GM21381 (cell line): ENCODE measurements at regions not wholly inside any gene's neighbourhood (a gene's known extent, or its start where the extent isn't known, plus 50 kb on each side); places are given as distances from the start of the nearest gene placed in this dataset.

Source experiments
- ATAC-seq: cut with Tn5 transposase; IDR thresholded peaks from one replicate; pipeline ENCODE4 v1.9.1; 2021; ENCODE audit warnings: mild to moderate bottlenecking, moderate library complexity; ENCODE audit not compliant: unreplicated experiment

DNA sequence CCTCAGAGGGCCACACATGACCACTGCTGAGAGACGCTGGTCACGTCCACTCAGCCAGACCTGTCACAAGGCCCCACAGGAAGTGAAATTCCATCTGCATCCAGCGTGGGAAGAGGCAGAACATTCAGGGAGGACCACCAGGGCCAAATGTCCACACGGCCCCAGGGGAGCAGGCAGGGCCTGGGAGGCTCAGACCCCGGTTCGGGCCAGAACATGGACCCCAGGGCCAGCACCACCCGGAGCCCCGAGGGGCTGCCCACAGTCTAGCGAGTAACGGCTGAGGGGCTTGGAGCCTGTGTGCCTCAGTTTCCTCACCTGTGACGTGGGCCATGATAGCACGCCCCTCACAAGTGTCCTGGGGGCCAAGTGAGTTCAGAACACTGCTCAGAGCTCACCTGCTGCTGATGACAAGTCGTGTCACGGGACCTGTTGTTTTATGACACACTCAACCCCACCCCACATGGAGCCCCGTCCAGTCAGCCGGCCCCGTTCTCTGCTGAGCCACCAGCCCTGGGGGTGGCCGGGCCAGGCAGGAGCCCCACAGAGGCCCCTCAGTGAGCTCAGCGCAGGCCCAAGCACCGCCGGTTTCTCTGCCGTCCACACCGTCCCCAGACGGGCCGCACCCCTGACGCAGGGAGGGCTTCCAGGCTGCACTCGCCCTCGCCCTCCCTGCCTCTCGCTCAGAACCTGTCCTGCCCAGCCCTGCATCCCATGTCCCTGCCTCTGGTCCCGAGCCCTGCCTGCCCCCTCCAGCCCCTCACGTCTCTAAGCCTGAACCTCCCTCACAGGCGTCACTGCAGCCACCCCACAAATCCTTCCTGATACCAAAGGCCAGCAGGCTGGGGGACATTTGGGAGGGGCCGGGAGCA lies 79.5 kb upstream of the GALNT9 start:
- ATAC-seq = no peak

DNA sequence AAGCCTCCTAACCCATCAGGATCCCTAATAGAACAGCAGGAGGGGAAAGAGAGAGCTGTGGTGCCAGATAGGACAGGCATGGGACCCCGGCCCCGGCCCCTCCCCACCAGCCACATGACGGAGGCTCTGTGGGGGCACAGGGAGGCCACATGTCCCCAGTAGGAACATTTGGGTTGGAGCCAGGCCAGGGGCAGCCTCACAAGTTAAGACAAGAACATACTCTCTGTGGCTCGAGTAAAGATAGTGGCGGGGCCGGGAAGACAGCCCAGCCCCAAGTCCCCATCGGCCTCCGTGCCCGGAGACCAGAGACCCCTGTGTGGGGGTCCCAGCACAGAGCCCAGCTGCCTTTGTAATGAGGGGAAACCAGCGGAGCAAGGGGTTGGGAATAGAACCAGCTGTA lies 78.6 kb upstream of the GALNT9 start:
- ATAC-seq = no peak

GRCh38 chr12:132407451-132407961 lies 78.1 kb upstream of the GALNT9 start:
- ATAC-seq = no peak

DNA sequence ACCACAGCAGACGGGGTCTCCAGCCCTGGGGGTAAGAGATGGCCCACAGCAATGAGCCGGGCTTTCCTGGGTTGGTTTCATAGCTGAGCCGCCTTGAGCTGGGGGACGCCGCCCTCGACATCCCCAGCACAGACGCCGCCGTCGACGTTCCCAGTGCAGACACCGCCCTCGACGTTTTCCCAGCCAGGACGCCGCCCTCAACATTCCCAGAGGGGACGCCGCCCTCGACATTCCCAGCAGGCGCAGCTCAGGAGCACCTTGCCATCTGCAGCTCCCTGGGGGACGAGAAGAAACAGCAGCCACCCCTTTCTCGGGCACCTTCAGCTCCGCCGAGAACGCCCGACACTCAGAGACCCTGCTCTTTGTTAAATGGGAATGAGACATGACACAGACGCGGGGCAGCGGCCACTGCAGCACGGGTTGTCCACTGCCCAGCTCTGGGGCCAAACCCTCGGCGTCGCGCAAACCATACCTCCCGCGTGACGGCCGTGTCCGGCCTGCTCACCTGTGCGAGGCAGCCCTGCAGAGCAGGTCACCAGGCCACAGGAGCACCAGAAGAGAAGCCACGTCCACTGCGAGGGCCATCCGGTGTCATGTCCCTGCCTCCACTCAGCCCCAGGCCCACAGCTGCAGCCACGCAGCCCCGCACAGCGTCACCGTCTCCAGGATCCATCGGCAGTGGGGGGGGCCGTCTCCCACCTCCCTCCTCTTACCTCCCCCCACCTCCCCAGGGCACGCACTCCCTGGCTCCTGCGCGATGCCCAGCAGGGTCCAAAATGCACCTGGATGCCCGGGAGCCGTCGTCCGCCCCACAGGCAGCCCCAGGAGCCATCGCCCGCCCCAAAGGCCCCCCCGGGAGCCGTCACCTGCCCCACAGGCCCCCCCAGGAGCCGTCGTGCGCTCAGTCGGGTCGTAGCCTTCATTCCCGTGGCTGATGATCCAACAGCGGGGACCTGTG lies 77.4 kb upstream of the GALNT9 start:
- no peak for ATAC-seq

GRCh38 chr12:132405742-132406251 lies 76.4 kb upstream of the GALNT9 start:
- no peak for ATAC-seq

- ATAC-seq = no peak
Measured at GRCh38 chr12:132404951-132405741, 75.8 kb upstream of the GALNT9 start.

DNA sequence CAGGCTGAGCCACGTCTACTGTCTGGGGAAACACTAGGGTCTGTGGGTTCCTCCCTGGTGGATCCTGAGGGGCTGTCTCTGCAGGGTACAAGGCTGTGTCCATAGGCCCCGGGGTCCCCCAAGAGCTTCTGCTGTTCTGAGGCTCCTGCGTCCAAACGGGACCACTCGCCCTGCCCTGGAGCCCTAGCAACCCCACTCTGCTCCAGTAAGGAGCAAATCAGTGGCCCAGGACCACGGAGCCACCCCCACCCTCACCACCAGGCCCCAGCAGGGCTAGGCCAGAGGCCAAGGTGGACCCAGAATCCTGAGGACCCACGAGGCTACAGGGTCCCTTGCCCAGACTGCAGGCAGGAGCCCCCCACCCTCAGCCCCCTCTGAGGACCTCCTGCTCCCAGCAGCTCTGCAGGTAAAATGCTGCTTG lies 75.1 kb upstream of the GALNT9 start:
- ATAC-seq = no peak

DNA sequence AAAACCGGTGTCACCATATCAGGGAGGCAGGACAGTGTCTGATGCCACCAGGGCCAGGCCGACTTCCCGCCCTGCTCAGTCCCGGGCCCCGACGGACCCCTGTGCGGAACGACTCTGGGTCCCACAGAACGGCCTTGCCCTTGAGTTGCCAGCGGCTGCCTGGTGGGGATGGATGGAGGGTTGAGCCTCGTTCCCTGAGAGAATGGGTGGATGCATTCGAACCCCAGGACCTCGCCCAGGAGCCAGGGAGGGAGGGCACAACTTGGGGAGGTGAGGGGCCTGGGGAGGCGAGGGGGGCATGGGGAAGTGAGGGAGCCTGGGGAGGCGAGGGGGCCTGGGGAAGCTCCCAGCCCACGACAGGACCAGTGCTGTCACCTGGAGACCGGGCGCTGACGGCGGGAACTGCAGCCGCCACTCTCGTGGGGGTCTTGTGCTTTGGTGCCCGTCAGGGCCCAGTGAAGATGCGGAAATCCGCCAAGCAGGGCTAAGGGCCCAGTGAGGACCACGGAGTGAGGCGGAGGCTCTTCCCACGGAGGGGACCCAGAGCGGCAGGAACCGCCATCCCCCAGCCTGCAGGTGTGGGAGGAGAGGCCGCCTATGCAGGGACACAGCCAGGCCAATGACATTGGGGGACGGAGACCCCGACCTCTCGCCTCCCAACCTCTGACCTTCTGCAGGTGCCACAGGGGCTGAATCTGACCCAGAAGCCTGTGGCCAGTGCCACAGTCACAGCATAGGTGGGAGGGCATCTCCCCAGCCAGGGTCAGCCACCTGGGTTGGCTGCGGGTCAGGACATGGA lies 74.4 kb upstream of the GALNT9 start:
- no peak for ATAC-seq

- ATAC-seq = no peak
Measured at GRCh38 chr12:132402831-132403416, 73.5 kb upstream of the GALNT9 start.

- ATAC-seq = no peak
Measured at GRCh38 chr12:132401982-132402381, 72.6 kb upstream of the GALNT9 start.

GRCh38 chr12:132400011-132400641 lies 70.7 kb upstream of the GALNT9 start:
- ATAC-seq = no peak

DNA sequence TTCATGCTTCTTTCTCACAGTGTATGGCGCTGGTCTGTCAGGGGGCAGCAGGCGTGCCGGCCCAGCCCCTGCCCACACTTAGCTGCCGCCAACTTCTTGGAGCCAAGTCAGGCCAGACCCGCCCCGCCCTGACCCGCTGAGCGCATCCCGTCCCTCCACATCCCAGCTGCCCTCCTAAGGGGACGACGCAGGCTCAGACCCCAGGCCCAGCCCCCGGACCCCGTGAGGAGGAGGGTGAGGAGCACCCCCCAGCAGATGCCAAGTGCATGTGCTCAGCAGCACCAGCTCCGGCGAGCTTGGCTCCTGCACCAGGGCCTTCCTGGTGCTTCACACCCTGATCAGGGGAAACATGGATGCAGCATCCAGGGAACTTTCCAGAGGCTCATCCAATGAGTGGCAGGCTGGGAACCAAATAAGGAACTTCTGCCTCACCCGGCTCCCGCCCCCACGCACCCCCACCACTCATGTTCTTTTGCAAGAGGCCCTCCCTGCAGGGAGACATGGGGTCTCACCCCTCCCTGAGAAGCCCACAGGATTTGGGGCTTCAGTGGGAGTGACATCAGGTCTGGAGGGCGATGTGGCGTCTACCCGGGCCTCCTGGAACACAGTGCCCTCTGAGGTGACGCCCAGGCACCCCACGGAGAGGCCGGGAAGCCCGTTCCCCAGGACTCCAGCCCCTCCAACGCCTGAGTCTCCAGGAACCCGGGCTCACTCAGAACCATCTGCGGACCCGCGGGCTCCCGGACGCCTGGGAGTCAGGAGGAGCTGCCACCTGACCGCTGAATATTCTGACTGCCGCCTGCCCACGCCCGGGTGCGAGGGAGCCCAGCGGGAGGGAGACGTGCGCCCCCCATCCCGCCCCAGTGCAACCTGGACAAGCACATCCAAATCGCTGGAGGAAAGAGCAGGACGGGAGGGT lies 70.0 kb upstream of the GALNT9 start:
- ATAC-seq = no peak

GRCh38 chr12:132398386-132398991 lies 69.1 kb upstream of the GALNT9 start:
- ATAC-seq = no peak

GRCh38 chr12:132397934-132398385 lies 68.6 kb upstream of the GALNT9 start:
- no peak for ATAC-seq

- no peak for ATAC-seq
Measured at GRCh38 chr12:132397152-132397933, 68.0 kb upstream of the GALNT9 start.

DNA sequence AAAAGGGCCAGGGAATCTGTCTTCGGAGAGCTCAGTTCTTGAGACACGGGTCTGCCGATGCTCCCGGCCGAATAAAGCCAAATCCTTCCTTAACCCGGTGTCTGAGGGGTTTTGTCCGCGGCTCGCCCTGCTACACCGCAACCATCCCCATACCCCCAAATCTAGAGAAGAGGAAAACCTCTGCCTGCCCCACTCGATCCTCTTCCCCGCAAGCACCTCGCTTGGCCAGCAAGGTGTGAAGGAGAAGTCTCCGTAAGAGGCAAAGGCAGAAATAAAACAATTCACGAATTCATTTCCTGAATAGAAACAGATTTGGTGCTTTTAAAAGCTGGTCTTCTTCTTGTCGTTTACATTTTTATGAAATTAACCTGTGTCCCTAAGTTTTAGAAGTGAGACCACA lies 67.3 kb upstream of the GALNT9 start:
- no peak for ATAC-seq

GRCh38 chr12:132395908-132396305 lies 66.5 kb upstream of the GALNT9 start:
- ATAC-seq = no peak
